ENCODE measurements at regions not wholly inside any gene's neighbourhood (a gene's known extent, or its start where the extent isn't known, plus 50 kb on each side); places are given as distances from the start of the nearest gene placed in this dataset.

GRCh38 chr9:90103771-90104170 is 499.0 kb downstream of the GADD45G start:
- Histone ChIP-seq H3K36me3 (ENCODE audit: control insufficient read depth, insufficient read depth, low read length) (no peaks in the 10 kb centered on the region), H3K4me1 (ENCODE audit: control insufficient read depth, insufficient read depth, low read length) (peaks cover 7% of the 10 kb centered on the region), H3K9me3 (ENCODE audit: control insufficient read depth, low read length) (no peaks in the 10 kb centered on the region), H3K27me3 (ENCODE audit: control insufficient read depth, insufficient read depth, low read length) (no peaks in the 10 kb centered on the region), H3K4me3 (ENCODE audit: low read length) (no peak overlapping the region), H3K9ac (ENCODE audit: low read length) (no peak overlapping the region)

GRCh38 chr9:90105773-90106172 is 501.0 kb downstream of the GADD45G start:
- Histone ChIP-seq H3K36me3 (ENCODE audit: control insufficient read depth, insufficient read depth, low read length) (no peaks in the 10 kb centered on the region), H3K27me3 (ENCODE audit: control insufficient read depth, insufficient read depth, low read length) (no peaks in the 10 kb centered on the region), H3K9me3 (ENCODE audit: control insufficient read depth, low read length) (no peaks in the 10 kb centered on the region), H3K9ac (ENCODE audit: low read length) (no peak overlapping the region), H3K4me3 (ENCODE audit: low read length) (no peak overlapping the region), H3K4me1 (ENCODE audit: control insufficient read depth, insufficient read depth, low read length) (peaks cover 7% of the 10 kb centered on the region)

- Histone ChIP-seq H3K4me3 (ENCODE audit: low read length) (no peak overlapping the region), H3K36me3 (ENCODE audit: control insufficient read depth, insufficient read depth, low read length) (no peaks in the 10 kb centered on the region), H3K9ac (ENCODE audit: low read length) (no peak overlapping the region), H3K4me1 (ENCODE audit: control insufficient read depth, insufficient read depth, low read length) (peaks cover 6% of the 10 kb centered on the region), H3K9me3 (ENCODE audit: control insufficient read depth, low read length) (no peaks in the 10 kb centered on the region), H3K27me3 (ENCODE audit: control insufficient read depth, insufficient read depth, low read length) (no peaks in the 10 kb centered on the region)
Measured at GRCh38 chr9:90107040-90107725, 502.4 kb downstream of the GADD45G start.

- Histone ChIP-seq H3K9me3 (ENCODE audit: control insufficient read depth, low read length) (no peaks in the 10 kb centered on the region), H3K9ac (ENCODE audit: low read length) (no peak overlapping the region), H3K4me3 (ENCODE audit: low read length) (no peak overlapping the region), H3K27me3 (ENCODE audit: control insufficient read depth, insufficient read depth, low read length) (peaks cover under 1% of the 10 kb centered on the region), H3K4me1 (ENCODE audit: control insufficient read depth, insufficient read depth, low read length) (peaks cover 4% of the 10 kb centered on the region), H3K36me3 (ENCODE audit: control insufficient read depth, insufficient read depth, low read length) (no peaks in the 10 kb centered on the region)
Measured at GRCh38 chr9:90107726-90108655, 503.2 kb downstream of the GADD45G start.

GRCh38 chr9:90112788-90113187 is 508.0 kb downstream of the GADD45G start:
- Histone ChIP-seq H3K4me3 (ENCODE audit: low read length) (no peak overlapping the region), H3K9me3 (ENCODE audit: control insufficient read depth, low read length) (no peaks in the 10 kb centered on the region), H3K4me1 (ENCODE audit: control insufficient read depth, insufficient read depth, low read length) (peaks cover 4% of the 10 kb centered on the region), H3K27me3 (ENCODE audit: control insufficient read depth, insufficient read depth, low read length) (peaks cover 6% of the 10 kb centered on the region), H3K36me3 (ENCODE audit: control insufficient read depth, insufficient read depth, low read length) (no peaks in the 10 kb centered on the region), H3K9ac (ENCODE audit: low read length) (no peak overlapping the region)

- no peaks in the 10 kb centered on the region for H3K36me3 ChIP-seq (ENCODE audit: control insufficient read depth, insufficient read depth, low read length)
- H3K9me3 ChIP-seq (ENCODE audit: control insufficient read depth, low read length): no peaks in the 10 kb centered on the region
- H3K4me1 ChIP-seq (ENCODE audit: control insufficient read depth, insufficient read depth, low read length): no peaks in the 10 kb centered on the region
- H3K27me3 ChIP-seq (ENCODE audit: control insufficient read depth, insufficient read depth, low read length): peaks cover 6% of the 10 kb centered on the region
- no peak overlapping the region for H3K9ac ChIP-seq (ENCODE audit: low read length)
- no peak overlapping the region for H3K4me3 ChIP-seq (ENCODE audit: low read length)
Measured at GRCh38 chr9:90114641-90115425, 510.0 kb downstream of the GADD45G start.

GRCh38 chr9:90121762-90122161 is 517.0 kb downstream of the GADD45G start:
- H3K4me1 ChIP-seq (ENCODE audit: control insufficient read depth, insufficient read depth, low read length): no peaks in the 10 kb centered on the region
- no peak overlapping the region for H3K9ac ChIP-seq (ENCODE audit: low read length)
- no peaks in the 10 kb centered on the region for H3K36me3 ChIP-seq (ENCODE audit: control insufficient read depth, insufficient read depth, low read length)
- H3K27me3 ChIP-seq (ENCODE audit: control insufficient read depth, insufficient read depth, low read length): peaks cover 3% of the 10 kb centered on the region
- no peak overlapping the region for H3K4me3 ChIP-seq (ENCODE audit: low read length)
- H3K9me3 ChIP-seq (ENCODE audit: control insufficient read depth, low read length): no peaks in the 10 kb centered on the region

GRCh38 chr9:90124961-90125360 is 517.7 kb downstream of the DIRAS2 start:
- Histone ChIP-seq H3K4me3 (ENCODE audit: low read length) (no peak overlapping the region), H3K27me3 (ENCODE audit: control insufficient read depth, insufficient read depth, low read length) (peaks cover 3% of the 10 kb centered on the region), H3K9ac (ENCODE audit: low read length) (no peak overlapping the region), H3K4me1 (ENCODE audit: control insufficient read depth, insufficient read depth, low read length) (no peaks in the 10 kb centered on the region), H3K36me3 (ENCODE audit: control insufficient read depth, insufficient read depth, low read length) (no peaks in the 10 kb centered on the region), H3K9me3 (ENCODE audit: control insufficient read depth, low read length) (no peaks in the 10 kb centered on the region)

- no peaks in the 10 kb centered on the region for H3K36me3 ChIP-seq (ENCODE audit: control insufficient read depth, insufficient read depth, low read length)
- no peak overlapping the region for H3K9ac ChIP-seq (ENCODE audit: low read length)
- H3K4me1 ChIP-seq (ENCODE audit: control insufficient read depth, insufficient read depth, low read length): no peaks in the 10 kb centered on the region
- no peak overlapping the region for H3K4me3 ChIP-seq (ENCODE audit: low read length)
- H3K27me3 ChIP-seq (ENCODE audit: control insufficient read depth, insufficient read depth, low read length): peaks cover 3% of the 10 kb centered on the region
- H3K9me3 ChIP-seq (ENCODE audit: control insufficient read depth, low read length): no peaks in the 10 kb centered on the region
Measured at GRCh38 chr9:90127923-90128322, 514.7 kb downstream of the DIRAS2 start.

GRCh38 chr9:90128587-90129190 is 513.9 kb downstream of the DIRAS2 start:
- Histone ChIP-seq H3K4me3 (ENCODE audit: low read length) (no peak overlapping the region), H3K9ac (ENCODE audit: low read length) (no peak overlapping the region), H3K4me1 (ENCODE audit: control insufficient read depth, insufficient read depth, low read length) (no peaks in the 10 kb centered on the region), H3K27me3 (ENCODE audit: control insufficient read depth, insufficient read depth, low read length) (peaks cover 3% of the 10 kb centered on the region), H3K36me3 (ENCODE audit: control insufficient read depth, insufficient read depth, low read length) (no peaks in the 10 kb centered on the region), H3K9me3 (ENCODE audit: control insufficient read depth, low read length) (no peaks in the 10 kb centered on the region)

GRCh38 chr9:90129446-90129845 is 513.2 kb downstream of the DIRAS2 start:
- H3K9me3 ChIP-seq (ENCODE audit: control insufficient read depth, low read length): no peaks in the 10 kb centered on the region
- peaks cover 3% of the 10 kb centered on the region for H3K27me3 ChIP-seq (ENCODE audit: control insufficient read depth, insufficient read depth, low read length)
- no peak overlapping the region for H3K9ac ChIP-seq (ENCODE audit: low read length)
- H3K36me3 ChIP-seq (ENCODE audit: control insufficient read depth, insufficient read depth, low read length): no peaks in the 10 kb centered on the region
- no peak overlapping the region for H3K4me3 ChIP-seq (ENCODE audit: low read length)
- no peaks in the 10 kb centered on the region for H3K4me1 ChIP-seq (ENCODE audit: control insufficient read depth, insufficient read depth, low read length)
